Stimulated activated CD8-positive, alpha-beta memory T cell treated with anti-CD3 and anti-CD28 coated beads, Interleukin-12 subunit alpha, Interleukin-12 subunit beta, amount 100 ng/mL, for 4 hours (primary cell): ENCODE measurements at regions not wholly inside any gene's neighbourhood (a gene's known extent, or its start where the extent isn't known, plus 50 kb on each side); places are given as distances from the start of the nearest gene placed in this dataset.

Experiments
- DNase-seq: peaks from one replicate; pipeline ENCODE4 v3.0.0-alpha.2; 2020; ENCODE audit warnings: low read depth

GRCh38 chr3:59653405-59654122 lies 603.7 kb upstream of the CFAP20DC start:
- no peak for DNase-seq

GRCh38 chr3:59644479-59645402 lies 594.9 kb upstream of the CFAP20DC start:
- DNase-seq = no peak

GRCh38 chr3:59641169-59641899 lies 591.5 kb upstream of the CFAP20DC start:
- no peak for DNase-seq

- DNase-seq = no peak
These were observed 583.1 kb upstream of the CFAP20DC start for GRCh38 chr3:59632760-59633573.

GRCh38 chr3:59631482-59631881 lies 581.7 kb upstream of the CFAP20DC start:
- DNase-seq = no peak

GRCh38 chr3:59621037-59621436 lies 571.2 kb upstream of the CFAP20DC start:
- no peak for DNase-seq

DNA sequence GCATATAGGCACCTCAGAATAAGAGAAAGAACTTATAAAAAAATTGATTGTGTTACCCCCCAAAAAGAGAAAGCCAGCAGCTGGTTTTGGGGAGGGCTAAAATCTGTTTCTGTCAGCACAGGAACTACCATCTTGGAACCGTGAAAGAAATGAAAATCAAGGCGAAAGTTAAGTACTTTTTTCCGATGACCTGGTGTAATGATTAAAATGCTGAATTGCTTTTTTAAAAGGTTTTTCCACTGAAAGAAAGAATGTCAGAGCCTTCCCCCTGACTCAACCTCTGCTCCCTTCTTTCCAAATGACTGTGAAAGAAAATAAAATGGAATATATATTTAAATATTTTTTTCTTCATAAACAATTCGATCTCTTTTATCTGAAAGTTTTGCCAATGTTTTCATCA lies 570.5 kb upstream of the CFAP20DC start:
- DNase-seq = no peak

DNA sequence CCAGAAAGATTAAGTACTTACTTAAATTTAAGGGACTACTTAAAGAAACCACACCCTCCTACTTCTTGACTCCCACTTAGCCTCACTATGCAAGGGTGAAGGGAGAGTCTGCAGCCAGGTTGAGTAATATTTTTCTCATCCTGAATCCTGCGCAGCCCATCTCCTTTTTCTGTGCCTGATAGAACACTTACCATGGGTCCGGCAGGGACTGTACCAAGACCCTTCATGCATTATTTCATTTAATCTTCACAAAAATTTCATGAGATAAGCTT lies 562.6 kb upstream of the CFAP20DC start:
- no peak for DNase-seq

DNA sequence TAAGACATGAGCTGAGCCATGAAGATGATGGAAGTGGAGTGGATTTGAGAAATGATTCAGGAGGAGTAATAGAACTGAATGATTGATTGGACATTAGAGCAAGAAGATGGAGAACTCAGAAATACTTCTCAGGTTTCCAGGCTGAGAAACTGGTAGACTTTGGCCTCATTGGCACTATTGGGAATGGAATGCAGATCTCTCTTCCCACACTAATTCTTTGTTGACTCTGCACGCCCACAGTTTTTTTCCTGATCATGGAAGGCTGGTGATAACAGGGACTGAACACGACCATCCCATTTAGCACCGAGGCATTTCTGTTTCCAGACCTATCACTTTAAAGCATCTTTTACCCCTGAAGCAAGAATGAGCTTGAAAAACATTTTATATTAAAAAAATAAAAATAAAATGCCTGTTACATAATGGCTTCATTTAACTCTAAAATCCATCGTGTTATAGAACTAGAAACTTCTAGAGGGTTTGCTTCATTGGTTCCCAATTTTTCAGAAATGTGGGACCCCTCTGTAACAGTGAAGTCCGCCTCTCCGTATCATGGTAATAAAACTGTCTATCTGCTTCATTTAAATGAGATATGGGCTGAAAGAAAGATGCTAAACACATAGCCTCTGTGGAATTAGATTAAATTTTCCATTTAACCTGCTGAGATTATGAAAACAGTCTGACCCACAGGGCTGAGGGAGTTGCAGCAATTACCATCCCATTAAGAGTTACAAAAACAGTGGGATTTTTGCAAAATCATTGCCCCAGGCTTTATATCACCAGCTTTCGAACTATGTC lies 562.0 kb upstream of the CFAP20DC start:
- no peak for DNase-seq

GRCh38 chr3:59609657-59610348 lies 560.0 kb upstream of the CFAP20DC start:
- DNase-seq = no peak

GRCh38 chr3:59608356-59608755 lies 558.5 kb upstream of the CFAP20DC start:
- DNase-seq = no peak

DNA sequence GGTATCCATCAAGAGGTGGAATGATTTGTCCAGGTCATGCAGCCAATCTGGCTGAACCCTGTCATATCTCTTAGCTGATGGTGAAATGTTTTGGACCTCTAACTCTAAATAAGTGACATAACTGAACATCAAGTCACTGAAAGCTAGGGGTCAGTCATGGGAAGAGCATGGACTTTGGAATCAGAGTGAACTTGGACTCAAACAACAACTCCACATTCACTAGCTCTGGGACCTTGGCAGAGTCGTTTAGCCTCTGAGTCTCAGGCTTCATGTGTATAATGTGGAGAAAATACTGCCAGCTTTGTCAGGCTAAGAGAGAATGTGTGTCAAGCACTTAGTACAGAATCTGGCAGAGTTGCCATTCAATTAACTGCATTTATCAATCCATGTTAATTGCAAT lies 557.8 kb upstream of the CFAP20DC start:
- no peak for DNase-seq

GRCh38 chr3:59606638-59607266 lies 556.9 kb upstream of the CFAP20DC start:
- DNase-seq = no peak

- DNase-seq = no peak
These were observed 556.2 kb upstream of the CFAP20DC start for GRCh38 chr3:59605944-59606534.

DNA sequence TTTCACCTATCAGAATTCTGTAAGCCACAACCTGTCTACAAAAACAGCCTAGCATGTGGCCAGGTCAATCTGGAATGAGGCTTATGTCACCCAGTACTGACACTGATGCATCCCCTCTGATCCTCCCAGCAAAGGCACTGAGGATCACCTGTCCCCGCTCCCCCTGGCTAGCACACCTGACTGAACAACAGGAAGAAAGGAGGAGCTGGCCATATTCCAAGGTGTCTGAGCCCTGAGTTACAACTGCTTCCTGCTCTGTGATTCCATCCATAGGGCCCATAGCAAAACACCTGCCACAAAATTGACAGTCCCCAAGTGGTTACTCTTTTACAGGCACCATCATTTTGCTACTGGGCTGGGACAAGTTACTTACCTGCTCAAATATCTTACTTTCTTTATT lies 555.5 kb upstream of the CFAP20DC start:
- no peak for DNase-seq

GRCh38 chr3:59601486-59601885 lies 551.7 kb upstream of the CFAP20DC start:
- no peak for DNase-seq

DNA sequence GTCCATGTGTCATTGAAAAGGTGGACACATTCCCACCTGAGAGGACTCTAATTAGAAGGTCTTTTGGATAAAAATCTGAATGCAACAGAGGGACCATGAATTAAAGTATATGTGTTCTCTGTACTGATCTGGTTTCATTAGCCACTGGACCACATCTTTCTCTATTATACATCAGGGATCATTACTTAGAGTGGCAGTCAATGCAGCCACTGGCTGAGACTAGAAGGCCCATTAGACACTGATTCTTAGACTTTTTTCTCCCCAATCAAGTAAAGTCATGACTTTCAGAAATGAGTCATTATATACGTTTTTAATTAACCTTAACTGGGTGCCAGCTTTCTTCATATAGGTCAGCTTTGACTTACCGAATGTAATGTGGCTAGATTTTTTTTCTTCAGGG lies 550.8 kb upstream of the CFAP20DC start:
- DNase-seq = no peak

GRCh38 chr3:59596741-59597140 lies 546.9 kb upstream of the CFAP20DC start:
- DNase-seq = no peak

DNA sequence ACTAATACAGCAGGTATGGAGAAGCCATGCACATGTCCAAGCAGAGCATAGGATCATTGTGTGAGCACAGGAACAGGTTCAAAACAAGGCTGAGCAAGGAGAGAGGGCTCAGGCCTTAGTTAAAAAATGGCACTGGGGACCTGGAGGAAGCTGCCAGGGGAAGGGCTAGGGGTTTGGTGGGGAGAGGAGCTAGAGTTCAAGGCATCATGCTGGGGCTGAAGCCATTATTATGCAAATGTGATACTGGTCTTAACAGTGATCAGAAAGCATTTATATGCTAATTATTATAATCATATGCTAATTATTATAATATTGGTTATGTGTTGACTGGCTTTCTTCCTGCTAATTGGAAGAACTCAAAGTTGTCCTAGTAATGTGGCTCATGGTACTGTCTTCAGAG lies 546.0 kb upstream of the CFAP20DC start:
- no peak for DNase-seq

DNA sequence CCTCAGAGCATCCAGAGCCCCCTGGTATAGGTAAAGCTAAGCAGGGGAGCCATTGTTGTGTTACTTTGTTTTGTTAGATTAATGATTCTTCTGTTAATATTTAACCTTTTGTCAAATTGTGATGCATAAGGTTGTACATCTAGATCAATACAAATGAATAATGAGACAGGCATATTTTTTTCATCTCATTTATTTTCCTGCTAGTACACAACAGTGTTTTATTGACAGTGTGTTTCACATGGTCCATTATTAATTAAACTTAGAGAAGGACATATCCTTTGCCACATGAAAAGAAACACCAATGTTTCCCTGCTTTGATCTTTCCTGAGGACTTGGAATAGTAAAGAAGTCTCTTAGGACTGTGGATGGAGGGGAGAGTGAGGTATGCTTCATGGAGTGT lies 543.6 kb upstream of the CFAP20DC start:
- DNase-seq = no peak
